ENCODE measurements at regions not wholly inside any gene's neighbourhood (a gene's known extent, or its start where the extent isn't known, plus 50 kb on each side); places are given as distances from the start of the nearest gene placed in this dataset.
"Not testable (repeated sequence)": the region's sequence is repeated elsewhere in the genome, so short reads cannot be mapped to it uniquely, and the experiment has no call there.

DNA sequence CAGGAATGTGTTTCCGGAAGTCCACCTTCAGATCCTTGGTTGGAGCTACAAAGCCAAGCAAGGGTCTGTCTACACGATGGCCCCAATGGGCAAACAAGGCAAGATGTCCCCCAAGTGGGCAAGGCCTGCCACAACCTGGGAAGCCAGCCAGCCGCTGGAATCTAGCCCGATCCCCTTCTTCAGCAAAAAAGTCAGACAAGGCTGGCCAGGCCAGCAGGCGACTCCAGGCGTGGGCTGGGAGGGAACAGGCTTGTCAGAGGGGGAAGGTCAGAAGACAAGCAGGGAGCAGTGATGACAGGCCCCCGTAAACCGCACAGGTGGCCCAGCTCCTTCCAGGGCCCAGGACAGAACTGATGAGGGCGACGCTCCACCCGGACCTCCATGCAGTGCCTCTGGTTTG, 69.7 kb upstream of the WASF3 start:
- H3K36me3 Mint-ChIP-seq (ENCODE audit: low read depth), result no peaks in the 10 kb centered on the region
- H3K27ac Mint-ChIP-seq, result no peak overlapping the region
- CTCF ChIA-PET, result interaction anchor here (2.0 kb wide), 1 partner anchor 9 kb away, joined by 5 read pairs; no protein-coding TSS in a partner anchor
- no peaks in the 10 kb centered on the region for H3K9me3 Mint-ChIP-seq
- peaks cover 10% of the 10 kb centered on the region for H3K4me1 Mint-ChIP-seq
- H3K4me3 Mint-ChIP-seq, result no peak overlapping the region
- no peak for DNase-seq
- POLR2A ChIA-PET, result no interaction called here
- peaks cover 4% of the 10 kb centered on the region for H3K27me3 Mint-ChIP-seq

GRCh38 chr13:26488236-26489003, 69.1 kb upstream of the WASF3 start:
- CTCF ChIA-PET, result no interaction called here
- peaks cover 4% of the 10 kb centered on the region for H3K4me1 Mint-ChIP-seq
- H3K27ac Mint-ChIP-seq, result no peak overlapping the region
- DNase-seq, result no peak
- H3K9me3 Mint-ChIP-seq, result no peaks in the 10 kb centered on the region
- POLR2A ChIA-PET, result no interaction called here
- no peak overlapping the region for H3K4me3 Mint-ChIP-seq
- H3K27me3 Mint-ChIP-seq, result peaks cover 4% of the 10 kb centered on the region
- H3K36me3 Mint-ChIP-seq (ENCODE audit: low read depth), result no peaks in the 10 kb centered on the region

DNA sequence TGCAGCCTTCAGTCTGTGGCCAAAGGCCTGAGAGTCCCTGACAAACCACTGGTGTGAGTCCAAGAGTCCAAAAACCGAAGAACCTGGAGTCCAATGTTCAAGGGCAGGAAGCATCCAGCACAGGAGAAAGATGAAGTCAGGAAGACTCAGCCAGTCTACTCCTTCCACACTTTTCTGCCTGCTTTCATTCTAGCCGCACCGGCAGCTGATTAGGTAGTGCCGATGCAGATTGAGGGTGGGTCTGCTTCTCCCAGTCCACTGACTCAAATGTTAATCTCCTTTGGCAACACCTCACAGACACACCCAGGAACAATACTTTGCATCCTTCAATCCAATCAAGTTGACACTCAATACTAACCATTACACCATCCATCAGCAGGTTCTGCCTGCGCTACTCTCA, 65.2 kb upstream of the WASF3 start:
- H3K9me3 Mint-ChIP-seq; H3K27me3 Mint-ChIP-seq; H3K4me1 Mint-ChIP-seq; H3K4me3 Mint-ChIP-seq; H3K27ac Mint-ChIP-seq; DNase-seq; CTCF ChIA-PET; H3K36me3 Mint-ChIP-seq (ENCODE audit: low read depth); POLR2A ChIA-PET: not testable (repeated sequence)

- peaks cover 7% of the 10 kb centered on the region for H3K27me3 Mint-ChIP-seq
- ChIA-PET CTCF (interaction anchor here (5.3 kb wide), 1 partner anchor 309 kb away, joined by 42 read pairs; no protein-coding TSS in a partner anchor), POLR2A (no interaction called here)
- no peaks in the 10 kb centered on the region for H3K4me1 Mint-ChIP-seq
- H3K27ac Mint-ChIP-seq, result no peak overlapping the region
- no peaks in the 10 kb centered on the region for H3K36me3 Mint-ChIP-seq (ENCODE audit: low read depth)
- H3K4me3 Mint-ChIP-seq, result no peak overlapping the region
- H3K9me3 Mint-ChIP-seq, result no peaks in the 10 kb centered on the region
- no peak for DNase-seq
These were observed 62.8 kb upstream of the WASF3 start for GRCh38 chr13:26494571-26495195.

DNA sequence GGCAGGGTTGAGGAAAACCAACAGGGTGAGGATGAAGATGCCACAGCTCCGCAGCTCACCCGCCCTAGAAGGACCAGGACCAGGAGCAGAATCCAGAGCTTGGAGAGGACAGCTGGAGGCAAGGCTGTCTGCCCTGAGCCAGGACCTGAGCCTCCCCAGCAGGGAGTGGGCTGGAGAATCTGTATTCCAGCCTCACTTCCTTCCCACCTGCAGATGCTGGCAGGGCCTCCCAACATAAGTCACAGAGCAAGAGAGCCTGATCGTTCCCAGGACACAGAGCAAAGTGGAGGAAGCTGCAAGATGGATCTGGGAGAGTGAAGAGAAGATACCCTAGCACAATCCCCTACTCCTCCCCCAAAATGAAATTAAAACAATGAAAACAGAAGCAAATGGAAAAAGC, 61.7 kb upstream of the WASF3 start:
- H3K27me3 Mint-ChIP-seq, result peaks cover 5% of the 10 kb centered on the region
- H3K4me3 Mint-ChIP-seq, result no peak overlapping the region
- H3K4me1 Mint-ChIP-seq, result no peaks in the 10 kb centered on the region
- H3K36me3 Mint-ChIP-seq (ENCODE audit: low read depth), result no peaks in the 10 kb centered on the region
- ChIA-PET CTCF (interaction anchor here (0.6 to 5.3 kb wide), 2 partner anchors 310 to 1699 kb away, joined by 6 to 42 read pairs; no protein-coding TSS in a partner anchor), POLR2A (interaction anchor here (0.7 kb wide), 1 partner anchor 19 kb away, joined by 3 read pairs; no protein-coding TSS in a partner anchor)
- no peaks in the 10 kb centered on the region for H3K9me3 Mint-ChIP-seq
- H3K27ac Mint-ChIP-seq, result no peak overlapping the region
- DNase-seq, result no peak

GRCh38 chr13:26497968-26498511, 59.4 kb upstream of the WASF3 start:
- H3K27me3 Mint-ChIP-seq, result peaks cover 3% of the 10 kb centered on the region
- no peak overlapping the region for H3K27ac Mint-ChIP-seq
- ChIA-PET POLR2A (no interaction called here), CTCF (interaction anchor here (5.3 kb wide), 1 partner anchor 313 kb away, joined by 42 read pairs; no protein-coding TSS in a partner anchor)
- no peak for DNase-seq
- H3K9me3 Mint-ChIP-seq, result no peaks in the 10 kb centered on the region
- H3K4me3 Mint-ChIP-seq, result no peak overlapping the region
- H3K36me3 Mint-ChIP-seq (ENCODE audit: low read depth), result no peaks in the 10 kb centered on the region
- H3K4me1 Mint-ChIP-seq, result peaks cover 11% of the 10 kb centered on the region

- H3K4me3 Mint-ChIP-seq, result no peak overlapping the region
- CTCF ChIA-PET, result interaction anchor here (1.0 to 5.3 kb wide), 2 partner anchors 16 to 313 kb away, joined by 3 to 42 read pairs; no protein-coding TSS in a partner anchor
- peaks cover 3% of the 10 kb centered on the region for H3K27me3 Mint-ChIP-seq
- no peaks in the 10 kb centered on the region for H3K9me3 Mint-ChIP-seq
- H3K36me3 Mint-ChIP-seq (ENCODE audit: low read depth), result no peaks in the 10 kb centered on the region
- POLR2A ChIA-PET, result no interaction called here
- no peak for DNase-seq
- H3K27ac Mint-ChIP-seq, result no peak overlapping the region
- peaks cover 12% of the 10 kb centered on the region for H3K4me1 Mint-ChIP-seq
These were observed 58.6 kb upstream of the WASF3 start for GRCh38 chr13:26498656-26499601.

DNA sequence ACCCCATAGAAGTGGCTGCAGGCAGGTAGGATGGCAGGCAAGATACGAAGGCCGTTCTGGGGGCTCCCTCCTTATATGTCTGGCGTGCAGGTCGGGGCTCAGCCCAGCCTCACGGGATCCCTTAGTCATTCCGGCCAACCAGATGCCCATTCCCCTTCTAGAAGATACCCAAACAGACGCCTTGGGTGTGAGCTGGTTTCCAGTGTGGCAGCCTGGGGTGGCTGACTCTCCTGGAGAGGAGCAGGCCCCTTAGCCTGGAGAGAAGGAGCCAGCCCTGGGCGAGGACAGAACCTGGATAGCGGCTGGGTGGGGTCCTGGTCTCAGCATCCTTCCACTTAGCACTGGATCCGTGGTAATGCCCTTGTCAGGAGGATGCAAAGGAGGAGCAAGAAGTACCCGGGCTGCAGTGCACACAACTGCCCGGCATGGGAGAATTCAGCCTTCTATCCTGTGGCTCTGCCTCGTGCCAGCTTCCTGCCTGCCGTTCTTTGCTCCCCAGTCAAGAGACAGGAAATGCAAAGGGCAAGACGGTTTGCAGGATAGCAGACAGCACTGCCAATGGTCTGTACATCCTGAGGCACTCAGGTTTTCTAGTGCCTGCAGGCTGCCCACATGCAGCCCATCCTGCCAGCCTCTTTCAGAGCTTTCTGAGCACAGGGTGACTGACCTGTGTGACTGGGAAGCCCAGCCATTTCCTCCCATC, 56.7 kb upstream of the WASF3 start:
- Mint-ChIP-seq H3K27me3 (no peaks in the 10 kb centered on the region), H3K9me3 (no peaks in the 10 kb centered on the region), H3K4me1 (peaks cover 12% of the 10 kb centered on the region), H3K27ac (no peak overlapping the region), H3K4me3 (no peak overlapping the region), H3K36me3 (ENCODE audit: low read depth) (no peaks in the 10 kb centered on the region)
- ChIA-PET CTCF (interaction anchor here (1.4 to 2.4 kb wide), 3 partner anchors 18 to 316 kb away, joined by 3 to 11 read pairs (median 5); no protein-coding TSS in a partner anchor), POLR2A (no interaction called here)
- DNase-seq, result no peak

DNA sequence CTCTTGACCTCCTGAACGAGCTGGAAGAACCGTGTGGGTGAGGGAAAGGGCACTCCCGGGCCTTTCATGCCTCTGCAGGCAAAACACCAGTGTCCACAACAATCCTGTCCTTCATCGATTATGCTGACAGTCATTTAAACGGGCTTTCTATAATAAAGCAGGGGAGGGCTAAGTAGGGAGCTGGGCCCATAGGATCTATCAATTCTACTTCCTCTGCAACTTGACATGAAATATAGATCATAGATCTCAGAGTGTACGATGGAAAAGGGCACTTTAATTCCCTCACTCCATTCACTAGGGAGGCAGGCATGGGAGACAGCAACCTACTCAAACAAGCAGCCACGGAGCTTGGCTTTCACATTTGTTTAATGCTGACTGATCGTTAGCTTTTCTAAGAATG, 55.8 kb upstream of the WASF3 start:
- no peak for DNase-seq
- Mint-ChIP-seq H3K4me3 (no peak overlapping the region), H3K27ac (no peak overlapping the region), H3K9me3 (no peaks in the 10 kb centered on the region), H3K4me1 (peaks cover 12% of the 10 kb centered on the region), H3K36me3 (ENCODE audit: low read depth) (no peaks in the 10 kb centered on the region), H3K27me3 (no peaks in the 10 kb centered on the region)
- ChIA-PET POLR2A (no interaction called here), CTCF (interaction anchor here (1.4 to 2.4 kb wide), 3 partner anchors 19 to 317 kb away, joined by 3 to 11 read pairs (median 5); no protein-coding TSS in a partner anchor)

DNA sequence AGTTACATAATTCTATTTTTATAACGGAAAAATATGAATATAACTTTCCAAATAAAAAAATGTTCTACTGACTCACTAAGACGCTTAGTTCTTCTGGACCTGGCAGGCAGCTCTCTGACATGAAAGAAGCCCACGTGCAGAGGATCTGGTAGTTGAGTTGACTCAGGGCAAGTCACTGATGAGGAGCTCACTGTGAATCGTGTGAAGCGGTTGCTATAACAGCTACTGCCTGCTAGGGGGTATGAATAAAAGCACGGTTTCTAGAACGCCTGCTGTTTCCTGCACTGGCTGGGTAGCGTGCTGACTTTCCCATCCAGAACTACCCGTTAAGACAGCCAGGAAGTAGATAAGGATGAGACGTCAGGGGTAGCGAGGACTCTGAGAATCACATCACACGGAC, 54.7 kb upstream of the WASF3 start:
- ChIA-PET POLR2A (no interaction called here), CTCF (interaction anchor here (1.6 to 2.4 kb wide), 2 partner anchors 20 to 317 kb away, joined by 7 to 11 read pairs; no protein-coding TSS in a partner anchor)
- H3K4me3 Mint-ChIP-seq, result no peak overlapping the region
- DNase-seq, result peak; percentile 14
- H3K4me1 Mint-ChIP-seq, result peaks cover 12% of the 10 kb centered on the region
- H3K36me3 Mint-ChIP-seq (ENCODE audit: low read depth), result no peaks in the 10 kb centered on the region
- no peaks in the 10 kb centered on the region for H3K27me3 Mint-ChIP-seq
- peak overlapping the region; percentile 15 for H3K27ac Mint-ChIP-seq
- no peaks in the 10 kb centered on the region for H3K9me3 Mint-ChIP-seq

- Mint-ChIP-seq H3K4me1 (peaks cover 12% of the 10 kb centered on the region), H3K27ac (no peak overlapping the region), H3K36me3 (ENCODE audit: low read depth) (no peaks in the 10 kb centered on the region), H3K27me3 (no peaks in the 10 kb centered on the region), H3K4me3 (no peak overlapping the region), H3K9me3 (peaks cover 5% of the 10 kb centered on the region)
- POLR2A ChIA-PET, result no interaction called here
- no peak for DNase-seq
- CTCF ChIA-PET, result no interaction called here
These were observed 53.5 kb upstream of the WASF3 start for GRCh38 chr13:26503826-26504594.
